Left kidney (tissue), 1 donor: ENCODE measurements at regions not wholly inside any gene's neighbourhood (a gene's known extent, or its start where the extent isn't known, plus 50 kb on each side); places are given as distances from the start of the nearest gene placed in this dataset.

Experiments used
- DNase-seq: peaks from one replicate; pipeline ENCODE4 v3.0.0-alpha.2; 2013

GRCh38 chr3:70800951-70801350 is 488.5 kb upstream of the MDFIC2 start:
- DNase-seq = no peak

GRCh38 chr3:70789878-70790277 is 477.4 kb upstream of the MDFIC2 start:
- DNase-seq = no peak

DNA sequence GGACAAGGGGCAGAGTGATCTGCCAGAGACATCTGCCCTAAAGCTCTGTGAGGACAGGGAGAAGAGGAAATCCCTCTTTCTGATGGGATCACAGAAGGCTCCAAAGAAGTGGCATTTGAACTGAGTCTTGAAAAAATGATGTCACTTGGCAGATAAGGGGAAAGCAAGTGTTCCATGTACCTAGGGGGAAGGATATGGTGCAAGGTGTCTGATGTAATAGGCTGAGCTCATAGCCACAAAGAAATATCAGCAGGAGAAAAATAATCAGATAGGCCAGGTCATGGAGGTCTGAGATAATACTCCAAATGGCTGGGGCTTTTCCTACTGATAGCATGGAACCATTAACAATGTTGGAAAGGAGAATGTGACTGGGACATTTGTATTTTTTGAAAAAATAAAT is 468.4 kb upstream of the MDFIC2 start:
- DNase-seq = no peak

- DNase-seq = no peak
These were observed 466.9 kb upstream of the MDFIC2 start for GRCh38 chr3:70779296-70779695.

DNA sequence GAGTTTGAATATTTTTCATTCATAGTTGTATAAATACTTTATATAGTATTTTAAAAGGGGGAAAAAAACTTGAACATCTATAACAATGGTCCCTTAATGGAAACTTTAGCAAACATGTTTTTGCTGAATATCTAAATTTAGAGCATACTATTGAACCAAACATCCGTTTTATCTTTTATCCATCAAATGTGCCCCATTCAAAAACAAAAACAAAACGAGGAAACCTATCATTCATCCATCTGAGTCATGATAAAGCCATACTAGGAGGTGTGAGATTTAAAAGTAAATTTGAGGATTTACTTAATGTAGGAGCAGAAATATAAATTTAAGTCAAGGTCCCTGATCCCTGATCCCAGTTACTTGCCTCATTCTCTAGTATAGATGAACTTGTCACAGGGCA is 463.6 kb upstream of the MDFIC2 start:
- DNase-seq = no peak

GRCh38 chr3:70775257-70775656 is 462.8 kb upstream of the MDFIC2 start:
- no peak for DNase-seq

GRCh38 chr3:70774641-70775040 is 462.2 kb upstream of the MDFIC2 start:
- DNase-seq = no peak

- DNase-seq = no peak
These were observed 459.1 kb upstream of the MDFIC2 start for GRCh38 chr3:70771426-70772147.

- no peak for DNase-seq
These were observed 458.2 kb upstream of the MDFIC2 start for GRCh38 chr3:70770650-70771049.

DNA sequence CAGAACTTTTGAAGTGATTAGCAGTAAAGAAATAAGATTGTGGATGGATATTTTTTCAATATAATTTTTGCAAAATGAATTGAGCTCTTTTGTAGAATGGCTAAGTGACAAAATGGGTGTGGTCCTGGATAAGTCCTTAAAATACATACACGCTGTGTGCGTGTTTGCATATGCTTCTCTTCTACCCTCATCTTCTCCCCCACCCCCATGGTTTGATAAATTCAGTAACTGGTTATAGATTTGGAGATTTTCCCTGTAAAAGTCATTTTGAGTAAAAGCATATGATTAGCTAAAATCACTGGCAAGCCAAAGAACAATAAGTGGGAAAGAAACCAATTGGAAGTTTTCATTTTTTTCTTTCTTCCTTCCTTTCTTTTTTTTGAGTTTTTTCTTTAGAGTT is 453.9 kb upstream of the MDFIC2 start:
- DNase-seq = no peak

- DNase-seq = no peak
These were observed 451.5 kb upstream of the MDFIC2 start for GRCh38 chr3:70763894-70764293.

GRCh38 chr3:70757658-70758057 is 445.2 kb upstream of the MDFIC2 start:
- no peak for DNase-seq

DNA sequence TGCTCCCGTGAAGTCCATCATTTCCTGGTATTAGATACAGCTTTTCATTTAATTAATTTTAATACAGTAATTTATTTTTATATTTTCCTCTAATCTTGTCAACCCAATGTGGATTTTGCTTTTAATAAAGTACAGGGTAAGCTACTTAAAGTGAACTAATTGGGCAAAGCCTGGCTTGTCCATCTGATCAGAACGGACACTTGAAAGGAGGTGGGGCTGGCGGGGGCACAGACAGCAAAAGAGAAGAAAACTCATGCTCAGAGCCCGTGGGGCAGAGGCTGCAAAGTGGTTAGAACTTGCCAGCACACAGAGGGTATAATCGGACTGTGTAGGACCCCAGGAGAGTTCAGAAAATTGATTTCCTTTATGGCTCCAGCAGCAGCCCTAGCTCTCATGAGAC is 443.1 kb upstream of the MDFIC2 start:
- no peak for DNase-seq

DNA sequence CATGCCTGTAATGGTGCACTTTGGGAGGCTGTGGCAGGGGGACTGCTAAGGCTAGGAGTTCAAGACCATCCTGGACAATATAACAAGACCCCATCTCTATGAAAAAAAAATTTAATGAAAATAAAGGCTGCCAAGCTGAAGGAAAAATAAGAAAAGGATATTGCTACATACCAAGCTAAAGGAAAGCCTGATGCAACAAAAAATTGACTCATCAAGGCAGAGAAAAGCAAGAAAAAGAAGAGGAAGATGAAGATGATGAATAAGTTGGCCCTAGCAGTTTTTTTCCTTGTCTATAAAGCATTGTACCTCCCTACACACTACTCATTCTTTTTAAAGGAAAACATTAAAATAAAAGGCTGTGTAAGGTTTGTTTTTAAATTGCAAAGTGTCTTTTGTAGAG is 441.9 kb upstream of the MDFIC2 start:
- no peak for DNase-seq

- no peak for DNase-seq
These were observed 441.1 kb upstream of the MDFIC2 start for GRCh38 chr3:70753572-70753971.

DNA sequence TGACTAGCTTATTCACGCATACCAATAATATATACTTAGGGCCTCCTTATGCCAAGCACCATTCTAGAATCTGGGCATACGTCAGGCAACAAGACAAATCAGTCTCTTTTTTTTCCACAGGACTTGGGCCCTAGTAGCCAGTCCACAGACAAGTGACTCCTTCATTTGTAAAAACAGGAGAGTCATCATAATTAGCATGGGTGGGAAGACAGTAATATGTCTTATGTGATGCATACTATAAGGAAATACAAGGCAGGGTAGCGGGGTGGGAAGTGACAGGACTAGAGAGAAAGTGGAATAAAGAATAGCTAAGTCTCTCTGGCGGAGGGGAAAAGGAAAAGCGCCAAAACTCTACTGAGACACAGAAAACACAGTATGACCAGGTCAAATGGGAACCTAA is 439.6 kb upstream of the MDFIC2 start:
- no peak for DNase-seq

GRCh38 chr3:70749122-70749521 is 436.7 kb upstream of the MDFIC2 start:
- DNase-seq = no peak

DNA sequence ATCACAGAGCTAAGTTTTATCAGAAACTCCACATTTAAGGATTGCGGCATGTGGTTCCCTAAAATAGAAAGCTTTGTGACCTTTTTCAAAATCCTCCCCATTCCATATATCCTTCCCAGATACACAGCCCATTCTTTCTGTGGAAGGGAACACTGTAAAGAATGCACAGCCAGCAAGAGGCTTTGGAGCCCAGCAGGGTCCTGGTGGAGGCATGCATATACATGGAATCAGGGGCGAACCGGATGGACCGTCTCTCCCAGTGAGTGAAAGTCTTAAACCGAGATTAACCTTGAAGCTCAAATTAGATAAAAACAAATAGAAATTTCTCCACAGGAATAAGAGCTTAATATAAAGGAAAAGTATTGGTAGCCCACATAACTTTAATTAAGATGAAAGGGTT is 436.2 kb upstream of the MDFIC2 start:
- DNase-seq = no peak

GRCh38 chr3:70747847-70748246 is 435.4 kb upstream of the MDFIC2 start:
- DNase-seq = no peak

GRCh38 chr3:70744536-70744935 is 432.1 kb upstream of the MDFIC2 start:
- DNase-seq = no peak

- no peak for DNase-seq
These were observed 431.3 kb upstream of the MDFIC2 start for GRCh38 chr3:70743754-70744153.

DNA sequence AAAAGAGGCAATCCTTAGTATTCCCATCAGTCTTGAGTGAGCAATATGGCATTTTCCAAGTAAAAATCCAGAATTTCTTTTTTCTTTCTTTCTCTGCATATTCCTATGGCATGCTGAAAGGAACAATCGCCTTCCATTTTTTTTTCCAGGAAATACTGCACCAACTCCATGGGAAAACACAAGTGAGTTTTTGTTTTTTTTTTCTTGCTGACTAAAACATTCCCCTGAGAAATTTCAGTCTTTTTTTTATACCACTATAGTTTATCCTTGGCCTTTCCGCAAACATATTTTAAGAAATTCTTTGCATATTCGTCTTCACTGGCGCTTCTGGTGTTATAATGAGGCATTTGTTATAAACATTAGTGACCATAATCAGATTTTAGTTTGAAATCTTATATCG is 429.6 kb upstream of the MDFIC2 start:
- DNase-seq = no peak

GRCh38 chr3:70740872-70741271 is 428.4 kb upstream of the MDFIC2 start:
- no peak for DNase-seq

GRCh38 chr3:70740071-70740470 is 427.6 kb upstream of the MDFIC2 start:
- DNase-seq = no peak

DNA sequence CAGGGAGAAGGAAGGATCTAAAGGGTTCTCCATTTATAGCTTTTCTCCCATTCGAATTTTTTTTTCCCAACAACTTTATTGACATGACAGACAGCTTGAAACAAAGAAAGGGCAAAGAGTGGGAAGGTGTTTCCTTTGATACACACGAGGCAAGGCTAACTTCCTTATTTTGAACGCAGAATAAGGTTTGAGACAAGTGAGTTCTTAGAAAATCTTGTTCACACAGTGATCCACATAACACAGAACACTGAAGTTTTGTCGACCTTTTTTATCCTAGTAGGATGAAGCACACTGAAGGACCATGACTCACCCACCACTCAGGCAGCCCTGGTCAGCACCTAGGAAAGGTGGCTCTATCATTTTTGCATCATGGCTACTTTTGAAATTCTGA is 425.8 kb upstream of the MDFIC2 start:
- no peak for DNase-seq
